Gastroesophageal sphincter (tissue), 3 donors: ENCODE measurements at regions not wholly inside any gene's neighbourhood (a gene's known extent, or its start where the extent isn't known, plus 50 kb on each side); places are given as distances from the start of the nearest gene placed in this dataset.

ENCODE experiments used
- POLR2AphosphoS5 ChIP-seq: sonication (generic); formaldehyde crosslinking; IDR thresholded peaks from one replicate; pipeline ENCODE4 v1.6.1; 2017; ENCODE audit warnings: antibody characterized with exemption
- TF ChIP-seq, protein P1 (sequence below), 4 experiments: fragments of 200-600 bp in 2 of 4; fragments of 450-650 bp in 2 of 4; sonication (generic) in 1 of 4; IDR thresholded peaks; one replicate each; pipeline ENCODE4 v1.5.1; 2017 to 2019; ENCODE audit warnings: antibody characterized with exemption in 4 of 4, mild to moderate bottlenecking in 2 of 4, moderate library complexity in 2 of 4

GRCh38 chr7:138228119-138228518 lies 151.9 kb downstream of the AKR1D1 start:
- TF ChIP-seq, protein P1, sequence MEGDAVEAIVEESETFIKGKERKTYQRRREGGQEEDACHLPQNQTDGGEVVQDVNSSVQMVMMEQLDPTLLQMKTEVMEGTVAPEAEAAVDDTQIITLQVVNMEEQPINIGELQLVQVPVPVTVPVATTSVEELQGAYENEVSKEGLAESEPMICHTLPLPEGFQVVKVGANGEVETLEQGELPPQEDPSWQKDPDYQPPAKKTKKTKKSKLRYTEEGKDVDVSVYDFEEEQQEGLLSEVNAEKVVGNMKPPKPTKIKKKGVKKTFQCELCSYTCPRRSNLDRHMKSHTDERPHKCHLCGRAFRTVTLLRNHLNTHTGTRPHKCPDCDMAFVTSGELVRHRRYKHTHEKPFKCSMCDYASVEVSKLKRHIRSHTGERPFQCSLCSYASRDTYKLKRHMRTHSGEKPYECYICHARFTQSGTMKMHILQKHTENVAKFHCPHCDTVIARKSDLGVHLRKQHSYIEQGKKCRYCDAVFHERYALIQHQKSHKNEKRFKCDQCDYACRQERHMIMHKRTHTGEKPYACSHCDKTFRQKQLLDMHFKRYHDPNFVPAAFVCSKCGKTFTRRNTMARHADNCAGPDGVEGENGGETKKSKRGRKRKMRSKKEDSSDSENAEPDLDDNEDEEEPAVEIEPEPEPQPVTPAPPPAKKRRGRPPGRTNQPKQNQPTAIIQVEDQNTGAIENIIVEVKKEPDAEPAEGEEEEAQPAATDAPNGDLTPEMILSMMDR (IDR thresholded peaks at IDR 0.05): no peak
- TF ChIP-seq POLR2AphosphoS5: no peak
